HEK293 (cell line): ENCODE measurements at regions not wholly inside any gene's neighbourhood (a gene's known extent, or its start where the extent isn't known, plus 50 kb on each side); places are given as distances from the start of the nearest gene placed in this dataset.

Source experiments
- CTCF ChIA-PET: fragments of 350-600 bp; formaldehyde crosslinking; extraction: SDS; loops from one replicate; lab custom pipeline; 2021; ENCODE audit warnings: antibody characterized with exemption; lab: Yijun Ruan, JAX
- POLR2A ChIA-PET: fragments of 300-600 bp; formaldehyde crosslinking; extraction: SDS; loops from one replicate; lab custom pipeline; 2020; ENCODE audit warnings: antibody characterized with exemption, inconsistent platforms; lab: Yijun Ruan, JAX
- H3K27ac ChIP-seq: fragments of 200-500 bp; sonication (Bioruptor generic); 2 replicates; pipeline ENCODE4 v1.5.1; 2014; ENCODE audit warnings: low read depth, low read length, control low read depth, inconsistent platforms; ENCODE audit errors: extremely low read depth
- H3K36me3 ChIP-seq, 2 experiments: fragments of 200-500 bp in 1 of 2; sonication (Bioruptor generic) in 1 of 2; 1 replicate in 1 of 2; 2 replicates in 1 of 2; pipeline ENCODE4 v1.5.1; 2014 to 2017; ENCODE audit warnings: inconsistent platforms in 2 of 2, low read length in 2 of 2; ENCODE audit not compliant: control insufficient read depth in 2 of 2, insufficient read depth in 1 of 2
- H3K4me1 ChIP-seq: fragments of 200-500 bp; sonication (Bioruptor generic); 2 replicates; pipeline ENCODE4 v1.5.1; 2014; ENCODE audit warnings: mild to moderate bottlenecking, low read length, inconsistent platforms; ENCODE audit not compliant: control insufficient read depth, insufficient read depth
- H3K4me3 ChIP-seq: 2 replicates; pipeline ENCODE4 v1.5.1; 2011; ENCODE audit warnings: low read depth, mild to moderate bottlenecking, control low read depth, low read length, moderate library complexity
- H3K9me3 ChIP-seq: fragments of 200-500 bp; sonication (Bioruptor generic); 2 replicates; pipeline ENCODE4 v1.5.1; 2014; ENCODE audit warnings: low read depth, low read length, inconsistent platforms; ENCODE audit not compliant: control insufficient read depth, insufficient read depth
- GLI4 ChIP-seq: fragments of 450-650 bp; formaldehyde crosslinking; IDR thresholded peaks from 2 replicates; pipeline ENCODE4 v1.5.1; 2016; ENCODE audit warnings: missing biosample characterization, missing genetic modification characterization
- ZBTB17 ChIP-seq: fragments of 450-650 bp; formaldehyde crosslinking; IDR thresholded peaks from 2 replicates; pipeline ENCODE4 v1.5.1; 2016; ENCODE audit warnings: missing biosample characterization, missing genetic modification characterization
- ZBTB20 ChIP-seq: fragments of 450-650 bp; formaldehyde crosslinking; IDR thresholded peaks from 2 replicates; pipeline ENCODE4 v1.5.1; 2016; ENCODE audit warnings: missing biosample characterization, missing genetic modification characterization
- ZBTB44 ChIP-seq: fragments of 450-650 bp; IDR thresholded peaks from 2 replicates; pipeline ENCODE4 v1.5.1; 2018; ENCODE audit warnings: missing biosample characterization, mild to moderate bottlenecking, missing genetic modification characterization
- ZBTB6 ChIP-seq: fragments of 450-650 bp; formaldehyde crosslinking; IDR thresholded peaks from 2 replicates; pipeline ENCODE4 v1.5.1; 2017; ENCODE audit warnings: missing biosample characterization, missing genetic modification characterization
- ZEB2 ChIP-seq: fragments of 450-650 bp; formaldehyde crosslinking; IDR thresholded peaks from 2 replicates; pipeline ENCODE4 v1.5.1; 2016; ENCODE audit warnings: missing biosample characterization, missing genetic modification characterization
- ZNF302 ChIP-seq: fragments of 450-650 bp; formaldehyde crosslinking; IDR thresholded peaks from 2 replicates; pipeline ENCODE4 v1.5.1; 2016; ENCODE audit warnings: missing biosample characterization, missing genetic modification characterization, low read depth
- ZNF394 ChIP-seq: fragments of 450-650 bp; formaldehyde crosslinking; IDR thresholded peaks from 2 replicates; pipeline ENCODE4 v1.5.1; 2016; ENCODE audit warnings: missing biosample characterization, missing genetic modification characterization, mild to moderate bottlenecking, moderate library complexity, borderline replicate concordance
- ZNF426 ChIP-seq: fragments of 450-650 bp; formaldehyde crosslinking; IDR thresholded peaks from 2 replicates; pipeline ENCODE4 v1.5.1; 2017; ENCODE audit warnings: missing biosample characterization, missing genetic modification characterization, mild to moderate bottlenecking, inconsistent platforms, moderate library complexity
- ZNF639 ChIP-seq: fragments of 450-650 bp; formaldehyde crosslinking; IDR thresholded peaks from 2 replicates; pipeline ENCODE4 v1.5.1; 2016; ENCODE audit warnings: missing biosample characterization, missing genetic modification characterization
- ZNF707 ChIP-seq: fragments of 450-650 bp; formaldehyde crosslinking; IDR thresholded peaks from 2 replicates; pipeline ENCODE4 v1.5.1; 2016; ENCODE audit warnings: missing biosample characterization, missing genetic modification characterization
- ZSCAN16 ChIP-seq: fragments of 450-650 bp; formaldehyde crosslinking; IDR thresholded peaks from 2 replicates; pipeline ENCODE4 v1.5.1; 2016; ENCODE audit warnings: missing biosample characterization, missing genetic modification characterization
- TF ChIP-seq, protein P1 (sequence below): fragments of 450-650 bp; formaldehyde crosslinking; IDR thresholded peaks from 2 replicates; pipeline ENCODE4 v1.5.1; 2016; ENCODE audit warnings: missing biosample characterization, missing genetic modification characterization
- TF ChIP-seq, protein P2 (sequence below): fragments of 450-650 bp; formaldehyde crosslinking; conservative IDR thresholded peaks from 2 replicates; pipeline ENCODE4 v1.5.1; 2016; ENCODE audit warnings: low read depth, missing biosample characterization, missing genetic modification characterization

GRCh38 chr7:27434756-27435400, 192.3 kb downstream of the EVX1 start (continued):
- no peak for TF ChIP-seq ZNF639 (tag by site-specific recombination)
- no peak for TF ChIP-seq ZBTB44 (tag by site-specific recombination)
- TF ChIP-seq, protein P1, sequence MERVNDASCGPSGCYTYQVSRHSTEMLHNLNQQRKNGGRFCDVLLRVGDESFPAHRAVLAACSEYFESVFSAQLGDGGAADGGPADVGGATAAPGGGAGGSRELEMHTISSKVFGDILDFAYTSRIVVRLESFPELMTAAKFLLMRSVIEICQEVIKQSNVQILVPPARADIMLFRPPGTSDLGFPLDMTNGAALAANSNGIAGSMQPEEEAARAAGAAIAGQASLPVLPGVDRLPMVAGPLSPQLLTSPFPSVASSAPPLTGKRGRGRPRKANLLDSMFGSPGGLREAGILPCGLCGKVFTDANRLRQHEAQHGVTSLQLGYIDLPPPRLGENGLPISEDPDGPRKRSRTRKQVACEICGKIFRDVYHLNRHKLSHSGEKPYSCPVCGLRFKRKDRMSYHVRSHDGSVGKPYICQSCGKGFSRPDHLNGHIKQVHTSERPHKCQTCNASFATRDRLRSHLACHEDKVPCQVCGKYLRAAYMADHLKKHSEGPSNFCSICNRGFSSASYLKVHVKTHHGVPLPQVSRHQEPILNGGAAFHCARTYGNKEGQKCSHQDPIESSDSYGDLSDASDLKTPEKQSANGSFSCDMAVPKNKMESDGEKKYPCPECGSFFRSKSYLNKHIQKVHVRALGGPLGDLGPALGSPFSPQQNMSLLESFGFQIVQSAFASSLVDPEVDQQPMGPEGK (tag by site-specific recombination), result no peak
- no peak for TF ChIP-seq ZEB2
- no peak for TF ChIP-seq ZNF707 (tag by site-specific recombination)
- TF ChIP-seq ZNF302, result no peak
- no peak for TF ChIP-seq ZBTB20 (tag by site-specific recombination)
- no peak for TF ChIP-seq ZNF426 (tag by site-specific recombination)
- no peak for TF ChIP-seq ZNF394

- CTCF ChIA-PET, result interaction anchor here (0.7 to 1.5 kb wide), 4 partner anchors 9 to 213 kb away, joined by 3 to 8 read pairs (median 4); no protein-coding TSS in a partner anchor
- peak; percentile 29; the same call in 1 of the 2 replicates for TF ChIP-seq ZBTB6 (tag by site-specific recombination)
- no peak for TF ChIP-seq ZSCAN16 (tag by site-specific recombination)
- POLR2A ChIA-PET, result no interaction called here
- Histone ChIP-seq H3K9me3 (no peaks in the 10 kb centered on the region), H3K4me3 (no peak overlapping the region), H3K27ac (no peak overlapping the region), H3K36me3 (no peaks in the 10 kb centered on the region), H3K4me1 (peaks cover 10% of the 10 kb centered on the region)
Observed at GRCh38 chr7:27435461-27435860, 192.9 kb downstream of the EVX1 start.

GRCh38 chr7:27438881-27439589, 196.4 kb downstream of the EVX1 start:
- Histone ChIP-seq H3K4me1 (peaks cover 10% of the 10 kb centered on the region), H3K36me3 (no peaks in the 10 kb centered on the region), H3K4me3 (no peak overlapping the region)
- POLR2A ChIA-PET, result no interaction called here
- TF ChIP-seq ZBTB17 (tag by site-specific recombination) (no peak), GLI4 (tag by site-specific recombination) (no peak)
- TF ChIP-seq, protein P2, sequence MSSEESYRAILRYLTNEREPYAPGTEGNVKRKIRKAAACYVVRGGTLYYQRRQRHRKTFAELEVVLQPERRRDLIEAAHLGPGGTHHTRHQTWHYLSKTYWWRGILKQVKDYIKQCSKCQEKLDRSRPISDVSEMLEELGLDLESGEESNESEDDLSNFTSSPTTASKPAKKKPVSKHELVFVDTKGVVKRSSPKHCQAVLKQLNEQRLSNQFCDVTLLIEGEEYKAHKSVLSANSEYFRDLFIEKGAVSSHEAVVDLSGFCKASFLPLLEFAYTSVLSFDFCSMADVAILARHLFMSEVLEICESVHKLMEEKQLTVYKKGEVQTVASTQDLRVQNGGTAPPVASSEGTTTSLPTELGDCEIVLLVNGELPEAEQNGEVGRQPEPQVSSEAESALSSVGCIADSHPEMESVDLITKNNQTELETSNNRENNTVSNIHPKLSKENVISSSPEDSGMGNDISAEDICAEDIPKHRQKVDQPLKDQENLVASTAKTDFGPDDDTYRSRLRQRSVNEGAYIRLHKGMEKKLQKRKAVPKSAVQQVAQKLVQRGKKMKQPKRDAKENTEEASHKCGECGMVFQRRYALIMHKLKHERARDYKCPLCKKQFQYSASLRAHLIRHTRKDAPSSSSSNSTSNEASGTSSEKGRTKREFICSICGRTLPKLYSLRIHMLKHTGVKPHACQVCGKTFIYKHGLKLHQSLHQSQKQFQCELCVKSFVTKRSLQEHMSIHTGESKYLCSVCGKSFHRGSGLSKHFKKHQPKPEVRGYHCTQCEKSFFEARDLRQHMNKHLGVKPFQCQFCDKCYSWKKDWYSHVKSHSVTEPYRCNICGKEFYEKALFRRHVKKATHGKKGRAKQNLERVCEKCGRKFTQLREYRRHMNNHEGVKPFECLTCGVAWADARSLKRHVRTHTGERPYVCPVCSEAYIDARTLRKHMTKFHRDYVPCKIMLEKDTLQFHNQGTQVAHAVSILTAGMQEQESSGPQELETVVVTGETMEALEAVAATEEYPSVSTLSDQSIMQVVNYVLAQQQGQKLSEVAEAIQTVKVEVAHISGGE (tag by site-specific recombination), result no peak
- TF ChIP-seq, all 188 proteins: peak for 0
- CTCF ChIA-PET, result interaction anchor here (0.7 kb wide), 1 partner anchor 251 kb away, joined by 3 read pairs; no protein-coding TSS in a partner anchor
- Histone ChIP-seq H3K9me3 (no peaks in the 10 kb centered on the region), H3K27ac (no peak overlapping the region)
